Heart right ventricle (tissue), 16 donors: ENCODE measurements at regions not wholly inside any gene's neighbourhood (a gene's known extent, or its start where the extent isn't known, plus 50 kb on each side); places are given as distances from the start of the nearest gene placed in this dataset.
A peak's percentile ranks its signal among the peaks of the same experiment; 100 is the strongest.

Experiments used
- ATAC-seq, 8 donors: fragments of 200-7000 bp; cut with Tn5 transposase; one replicate each; pipeline ENCODE4 v1.9.1; 2020; ENCODE audit warnings: mild to moderate bottlenecking in 8 of 8, moderate library complexity in 8 of 8, moderate number of reproducible peaks in 1 of 8
- DNase-seq, 2 donors: peaks; one replicate each; pipeline ENCODE4 v3.0.0-alpha.2; 2020
- H3K27ac ChIP-seq, 10 donors: fragments of 200-600 bp; sonication (generic) in 2 of 10; one replicate each; pipeline versions ENCODE4 v1.5.0 to v1.8.0; 2020 to 2022; ENCODE audit warnings: mild to moderate bottlenecking in 3 of 10
- H3K27me3 ChIP-seq, 7 donors: fragments of 200-600 bp; one replicate each; pipeline ENCODE4 v1.8.0; 2021 to 2022; ENCODE audit warnings: mild to moderate bottlenecking in 2 of 7
- H3K36me3 ChIP-seq, 9 donors: fragments of 200-600 bp; sonication (generic) in 1 of 9; one replicate each; pipeline versions ENCODE4 v1.5.0 to v1.8.0; 2020 to 2022; ENCODE audit warnings: mild to moderate bottlenecking in 2 of 9
- H3K4me1 ChIP-seq, 9 donors: fragments of 200-600 bp; sonication (generic) in 1 of 9; one replicate each; pipeline versions ENCODE4 v1.5.0 to v1.8.0; 2020 to 2022; ENCODE audit warnings: mild to moderate bottlenecking in 4 of 9
- H3K4me3 ChIP-seq, 10 donors: fragments of 200-600 bp; sonication (generic) in 2 of 10; one replicate each; pipeline versions ENCODE4 v1.5.0 to v1.8.0; 2020 to 2022; ENCODE audit warnings: mild to moderate bottlenecking in 7 of 10, moderate library complexity in 2 of 10
- H3K9me3 ChIP-seq, 11 donors: fragments of 200-600 bp in 10 of 11; sonication (generic) in 2 of 11; one replicate each; pipeline versions ENCODE4 v1.5.0 to v1.8.0; 2013 to 2022; ENCODE audit warnings: mild to moderate bottlenecking in 2 of 11, control low read depth in 1 of 11, moderate library complexity in 1 of 11
- CTCF ChIP-seq, 9 donors: fragments of 200-600 bp; sonication (generic) in 2 of 9; IDR thresholded peaks; one replicate each; pipeline versions ENCODE4 v1.5.0 to v1.8.0; 2021 to 2022; ENCODE audit warnings: antibody characterized with exemption in 9 of 9, mild to moderate bottlenecking in 5 of 9, moderate library complexity in 1 of 9
- WGBS, 2 donors: extraction: QIAGEN DNeasy Blood & Tissue Kit; methylation state at CpG; one replicate each; pipeline ENCODE4 v1.1.7; 2013; ENCODE audit warnings: inconsistent platforms in 1 of 2; 5-methylcytosine and 5-hydroxymethylcytosine counted together
- intact Hi-C, 10 donors: fragments of 100-400 bp; cut with DNase I; formaldehyde crosslinking; loops; one replicate each; pipeline versions ENCODE4 v1.11.1 to v1.14.2; 2022
- donor health status: Arrhythmogenic right ventricular cardiomyopathy.
- donor health status: ischemic (EF 13 %, LVEDD 7.1; RV severe dilation, severe dysfunction).
- donor health status: healthy with polysubstance abuse.
- donor health status: DM: no; HTN: yes; CAD: no.
- donor health status: DM: no; HTN: no; CAD: no.
- donor health status: ischemic (EF 25% LVEDD 6.9; RV normal size, moderate dysfunction).
- donor health status: ischemic (EF 25% LVEDD 5.7; RV mildly dilated, moderate dysfunction).
- donor health status: healthy.
- donor health status: DM: yes; HTN: yes; CAD: no.
- donor health status: Ischemic cardiomyopathy.
- donor health status: ischemic (EF 35%, LVEDD 5.7; RV mildly dilated, moderate dysfunction).
- donor health status: nonischemic (EF 11% LVEDD 7.7; RV severe dilation, severe dysfunction).
- donor health status: DM: yes; HTN: yes; CAD: no.
- donor health status: PGD.
- donor health status: ischemic (EF 29% LVEDD 5.4; RV normal size, mild dysfunction).
- donor health status: nonischemic (EF 23%, LVEDD 6.1; RV moderate dilation, normal function).

- Histone ChIP-seq H3K4me1 (peaks cover 0 to 8% (median 0%) of the 10 kb centered on the region in 9 donors), H3K27ac (no peak overlapping the region), H3K4me3 (no peak overlapping the region), H3K36me3 (no peaks in the 10 kb centered on the region), H3K9me3 (peaks cover 0 to 41% (median 23%) of the 10 kb centered on the region in 11 donors), H3K27me3 (peaks cover 0 to 34% (median 11%) of the 10 kb centered on the region in 7 donors)
- TF ChIP-seq CTCF (IDR thresholded peaks at IDR 0.05): no peak
- no peak for DNase-seq
- 80% methylated on average over 7 of the region's 7 CpGs for WGBS, 2 donors
- intact Hi-C loops: no loop called here
- ATAC-seq: no peak
Measured at GRCh38 chr13:110794209-110794608, 80.7 kb downstream of the ING1 start.

GRCh38 chr13:110797230-110797877 lies 83.9 kb downstream of the ING1 start:
- 60 to 64% methylated on average over 9 of the region's 9 CpGs for WGBS, 2 donors
- Histone ChIP-seq H3K9me3 (peaks cover 0 to 16% (median 2%) of the 10 kb centered on the region in 11 donors), H3K27me3 (peaks cover 0 to 55% (median 30%) of the 10 kb centered on the region in 7 donors), H3K4me1 (peaks cover 0 to 22% (median 0%) of the 10 kb centered on the region in 9 donors), H3K27ac (no peak overlapping the region), H3K36me3 (no peaks in the 10 kb centered on the region), H3K4me3 (no peak overlapping the region)
- intact Hi-C loops: no loop called here
- ATAC-seq: no peak
- no peak for DNase-seq
- no peak for TF ChIP-seq CTCF (IDR thresholded peaks at IDR 0.05)

- Histone ChIP-seq H3K36me3 (no peaks in the 10 kb centered on the region), H3K27ac (peak overlapping the region in 8 of 10 donors; percentile 62 to 87 (median 80)), H3K27me3 (peaks cover 0 to 63% (median 30%) of the 10 kb centered on the region in 7 donors), H3K4me1 (peaks cover 0 to 22% (median 0%) of the 10 kb centered on the region in 9 donors), H3K9me3 (peaks cover 0 to 6% (median 0%) of the 10 kb centered on the region in 11 donors), H3K4me3 (no peak overlapping the region)
- TF ChIP-seq CTCF (IDR thresholded peaks at IDR 0.05): no peak
- DNase-seq (no peak), ATAC-seq (no peak)
- intact Hi-C loops: no loop called here
- WGBS, 2 donors: 88% methylated on average over 18 of the region's 18 CpGs
Measured at GRCh38 chr13:110798081-110798994, 84.8 kb downstream of the ING1 start.
